HFFc6 (cell line): ENCODE measurements at regions not wholly inside any gene's neighbourhood (a gene's known extent, or its start where the extent isn't known, plus 50 kb on each side); places are given as distances from the start of the nearest gene placed in this dataset.

Experiments used
- DNase-seq: peaks from one replicate; pipeline ENCODE4 v3.0.0-alpha.2; 2018
- H3K27ac Mint-ChIP-seq: 2 replicates; pipeline ENCODE4 v1.8.0; 2020; ENCODE audit warnings: mild to moderate bottlenecking, mixed read lengths
- H3K27me3 Mint-ChIP-seq: 2 replicates; pipeline ENCODE4 v1.8.0; 2021; ENCODE audit warnings: mild to moderate bottlenecking, moderate library complexity, mixed read lengths; ENCODE audit not compliant: insufficient read depth
- H3K36me3 Mint-ChIP-seq: 2 replicates; pipeline ENCODE4 v1.8.0; 2021; ENCODE audit warnings: low read depth, mixed read lengths
- H3K4me1 Mint-ChIP-seq: 2 replicates; pipeline ENCODE4 v1.8.0; 2020; ENCODE audit warnings: low read depth, mixed read lengths
- H3K4me3 Mint-ChIP-seq: 2 replicates; pipeline ENCODE4 v1.8.0; 2020; ENCODE audit warnings: mild to moderate bottlenecking, moderate library complexity, mixed read lengths
- H3K9me3 Mint-ChIP-seq: 2 replicates; pipeline ENCODE4 v1.8.0; 2020; ENCODE audit warnings: mild to moderate bottlenecking, mixed read lengths
- CTCF ChIP-seq: fragments of 200-600 bp; sonication (generic); IDR thresholded peaks from 2 replicates; pipeline ENCODE4 v1.5.0; 2021; ENCODE audit warnings: antibody characterized with exemption, mild to moderate bottlenecking

- Mint-ChIP-seq H3K9me3 (no peaks in the 10 kb centered on the region; the same call in 1 of the 2 replicates), H3K27ac (no peak overlapping the region), H3K27me3 (peaks cover 9% of the 10 kb centered on the region; the same call in 1 of the 2 replicates), H3K36me3 (no peaks in the 10 kb centered on the region; the same call in 1 of the 2 replicates), H3K4me1 (no peaks in the 10 kb centered on the region), H3K4me3 (no peak overlapping the region)
- no peak for DNase-seq
- TF ChIP-seq CTCF: no peak
Observed at GRCh38 chr9:87089506-87089905, 142.2 kb upstream of the GAS1 start.

- no peak overlapping the region for H3K4me3 Mint-ChIP-seq
- no peaks in the 10 kb centered on the region; the same call in 1 of the 2 replicates for H3K36me3 Mint-ChIP-seq
- peaks cover 9% of the 10 kb centered on the region; the same call in 1 of the 2 replicates for H3K27me3 Mint-ChIP-seq
- H3K27ac Mint-ChIP-seq: no peak overlapping the region
- H3K4me1 Mint-ChIP-seq: no peaks in the 10 kb centered on the region
- TF ChIP-seq CTCF: no peak
- no peaks in the 10 kb centered on the region; the same call in 1 of the 2 replicates for H3K9me3 Mint-ChIP-seq
- DNase-seq: no peak
Observed at GRCh38 chr9:87089929-87090328, 142.6 kb upstream of the GAS1 start.

GRCh38 chr9:87093777-87094176 is 146.5 kb upstream of the GAS1 start:
- H3K4me1 Mint-ChIP-seq: no peaks in the 10 kb centered on the region
- peaks cover 4% of the 10 kb centered on the region; the same call in 1 of the 2 replicates for H3K27me3 Mint-ChIP-seq
- DNase-seq: no peak
- no peaks in the 10 kb centered on the region for H3K9me3 Mint-ChIP-seq
- no peaks in the 10 kb centered on the region for H3K36me3 Mint-ChIP-seq
- TF ChIP-seq CTCF: no peak
- no peak overlapping the region for H3K4me3 Mint-ChIP-seq
- H3K27ac Mint-ChIP-seq: no peak overlapping the region

- 0 out of 2 replicates have a peak, but pooled peaks cover 1% of the 10 kb centered on the region for H3K27me3 Mint-ChIP-seq
- DNase-seq: no peak
- H3K9me3 Mint-ChIP-seq: no peaks in the 10 kb centered on the region
- H3K4me1 Mint-ChIP-seq: no peaks in the 10 kb centered on the region
- no peak for TF ChIP-seq CTCF
- H3K36me3 Mint-ChIP-seq: no peaks in the 10 kb centered on the region
- no peak overlapping the region for H3K27ac Mint-ChIP-seq
- H3K4me3 Mint-ChIP-seq: no peak overlapping the region
Observed at GRCh38 chr9:87095951-87096350, 148.6 kb upstream of the GAS1 start.

- Mint-ChIP-seq H3K4me1 (no peaks in the 10 kb centered on the region), H3K4me3 (no peak overlapping the region), H3K9me3 (no peaks in the 10 kb centered on the region), H3K27ac (no peak overlapping the region), H3K36me3 (no peaks in the 10 kb centered on the region), H3K27me3 (0 out of 2 replicates have a peak, but pooled peaks cover 1% of the 10 kb centered on the region)
- DNase-seq: no peak
- TF ChIP-seq CTCF: no peak
Observed at GRCh38 chr9:87096506-87096905, 149.2 kb upstream of the GAS1 start.

GRCh38 chr9:87097238-87097637 is 149.9 kb upstream of the GAS1 start:
- DNase-seq: no peak
- H3K27me3 Mint-ChIP-seq: 0 out of 2 replicates have a peak, but pooled peaks cover 1% of the 10 kb centered on the region
- H3K27ac Mint-ChIP-seq: no peak overlapping the region
- no peak overlapping the region for H3K4me3 Mint-ChIP-seq
- 0 out of 2 replicates have a peak, but pooled peaks cover 1% of the 10 kb centered on the region for H3K4me1 Mint-ChIP-seq
- no peaks in the 10 kb centered on the region for H3K9me3 Mint-ChIP-seq
- no peaks in the 10 kb centered on the region for H3K36me3 Mint-ChIP-seq
- TF ChIP-seq CTCF: no peak
